Osteoblast (primary cell): ENCODE measurements at regions not wholly inside any gene's neighbourhood (a gene's known extent, or its start where the extent isn't known, plus 50 kb on each side); places are given as distances from the start of the nearest gene placed in this dataset.
"Not testable (repeated sequence)": the region's sequence is repeated elsewhere in the genome, so short reads cannot be mapped to it uniquely, and the experiment has no call there.

Experiments used
- DNase-seq: peaks from one replicate; pipeline ENCODE4 v3.0.0; 2011; ENCODE audit warnings: low spot score, mixed read lengths; ENCODE audit not compliant: insufficient read length; ENCODE audit errors: missing footprints
- H2AFZ ChIP-seq: 2 replicates; pipeline ENCODE4 v1.6.0; 2011; ENCODE audit warnings: mild to moderate bottlenecking, low read length
- H3K27ac ChIP-seq: 2 replicates; pipeline ENCODE4 v1.5.1; 2011; ENCODE audit warnings: mild to moderate bottlenecking, low read depth, low read length, moderate library complexity
- H3K27me3 ChIP-seq: 2 replicates; pipeline ENCODE4 v1.6.0; 2012; ENCODE audit warnings: mild to moderate bottlenecking, control low read depth, inconsistent platforms, low read length, moderate library complexity; ENCODE audit not compliant: insufficient read depth
- H3K36me3 ChIP-seq: 2 replicates; pipeline ENCODE4 v1.5.1; 2011; ENCODE audit warnings: mild to moderate bottlenecking, low read length, control low read depth, moderate library complexity; ENCODE audit not compliant: insufficient read depth
- H3K4me1 ChIP-seq: 2 replicates; pipeline ENCODE4 v1.5.1; 2011; ENCODE audit warnings: mild to moderate bottlenecking, low read length, control low read depth, moderate library complexity; ENCODE audit not compliant: insufficient read depth
- H3K4me2 ChIP-seq: 2 replicates; pipeline ENCODE4 v1.6.0; 2011; ENCODE audit warnings: mild to moderate bottlenecking, low read length; ENCODE audit not compliant: insufficient read depth
- H3K4me3 ChIP-seq: fragments of 200-600 bp; sonication (generic); 3 replicates; pipeline ENCODE4 v1.5.1; 2012; ENCODE audit warnings: mild to moderate bottlenecking, low read length, inconsistent platforms; ENCODE audit not compliant: insufficient read depth
- H3K79me2 ChIP-seq: 2 replicates; pipeline ENCODE4 v1.6.0; 2012; ENCODE audit warnings: mild to moderate bottlenecking, low read length, control low read depth, inconsistent platforms; ENCODE audit not compliant: insufficient read depth
- H3K9me3 ChIP-seq: 2 replicates; pipeline ENCODE4 v1.5.1; 2011; ENCODE audit warnings: low read depth, low read length, control low read depth
- H4K20me1 ChIP-seq: 2 replicates; pipeline ENCODE4 v1.6.0; 2012; ENCODE audit warnings: mild to moderate bottlenecking, low read length, control low read depth; ENCODE audit not compliant: insufficient read depth
- TF ChIP-seq, protein P1 (sequence below): IDR thresholded peaks from 2 replicates; pipeline ENCODE4 v1.5.1; 2011; ENCODE audit warnings: mild to moderate bottlenecking, low read depth, low read length, moderate library complexity; ENCODE audit errors: extremely low read depth

DNA sequence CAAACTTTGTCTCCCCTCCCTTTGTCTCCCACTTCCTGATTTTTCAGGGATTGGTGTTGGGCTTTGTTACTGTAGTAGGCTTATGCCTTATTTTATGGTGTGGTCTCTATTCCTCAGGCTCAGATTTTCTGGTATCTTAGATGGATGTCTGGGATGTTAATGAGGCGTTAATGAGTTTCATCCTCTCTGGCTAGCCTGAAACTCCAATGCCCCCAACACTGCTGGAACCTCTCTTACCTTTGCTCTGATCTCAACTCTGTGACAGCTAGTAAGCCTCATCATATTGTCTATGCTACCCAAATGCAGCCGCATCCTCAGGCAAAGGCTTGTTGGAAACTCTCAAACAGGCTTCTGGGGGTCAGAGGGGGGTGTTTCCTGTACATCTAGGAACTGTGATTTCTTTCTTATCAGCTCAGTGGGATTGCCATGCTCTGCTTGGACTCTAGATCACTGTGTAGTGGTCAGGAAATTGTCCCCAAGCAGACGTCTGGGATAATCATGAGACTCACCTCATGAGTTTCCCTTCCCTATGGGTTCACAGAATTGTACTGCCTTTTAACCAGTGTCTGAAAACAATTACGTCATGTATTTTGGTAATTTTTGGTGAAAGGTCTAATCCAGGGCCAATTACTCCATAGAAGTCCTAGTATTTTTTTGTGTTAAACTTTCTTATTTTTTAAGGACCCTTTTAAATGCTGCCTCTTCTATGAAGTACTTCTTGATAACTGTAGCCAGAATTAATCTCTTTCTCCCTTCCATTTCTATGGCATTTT, 88.8 kb upstream of the TRPC7 start:
- TF ChIP-seq, protein P1, sequence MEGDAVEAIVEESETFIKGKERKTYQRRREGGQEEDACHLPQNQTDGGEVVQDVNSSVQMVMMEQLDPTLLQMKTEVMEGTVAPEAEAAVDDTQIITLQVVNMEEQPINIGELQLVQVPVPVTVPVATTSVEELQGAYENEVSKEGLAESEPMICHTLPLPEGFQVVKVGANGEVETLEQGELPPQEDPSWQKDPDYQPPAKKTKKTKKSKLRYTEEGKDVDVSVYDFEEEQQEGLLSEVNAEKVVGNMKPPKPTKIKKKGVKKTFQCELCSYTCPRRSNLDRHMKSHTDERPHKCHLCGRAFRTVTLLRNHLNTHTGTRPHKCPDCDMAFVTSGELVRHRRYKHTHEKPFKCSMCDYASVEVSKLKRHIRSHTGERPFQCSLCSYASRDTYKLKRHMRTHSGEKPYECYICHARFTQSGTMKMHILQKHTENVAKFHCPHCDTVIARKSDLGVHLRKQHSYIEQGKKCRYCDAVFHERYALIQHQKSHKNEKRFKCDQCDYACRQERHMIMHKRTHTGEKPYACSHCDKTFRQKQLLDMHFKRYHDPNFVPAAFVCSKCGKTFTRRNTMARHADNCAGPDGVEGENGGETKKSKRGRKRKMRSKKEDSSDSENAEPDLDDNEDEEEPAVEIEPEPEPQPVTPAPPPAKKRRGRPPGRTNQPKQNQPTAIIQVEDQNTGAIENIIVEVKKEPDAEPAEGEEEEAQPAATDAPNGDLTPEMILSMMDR = no peak

GRCh38 chr5:136453199-136453598, 87.9 kb upstream of the TRPC7 start:
- Histone ChIP-seq H2AFZ (no peak overlapping the region), H3K4me3 (no peak overlapping the region), H3K4me1 (no peaks in the 10 kb centered on the region), H3K79me2 (no peaks in the 10 kb centered on the region), H3K27me3 (no peaks in the 10 kb centered on the region), H3K27ac (no peak overlapping the region), H4K20me1 (no peaks in the 10 kb centered on the region), H3K36me3 (no peaks in the 10 kb centered on the region), H3K9me3 (no peaks in the 10 kb centered on the region), H3K4me2 (no peak overlapping the region)
- no peak for DNase-seq
- TF ChIP-seq, protein P1 = no peak

More for the DNA sequence above, 88.8 kb upstream of the TRPC7 start:
- H3K4me3 ChIP-seq = no peak overlapping the region
- no peak overlapping the region for H3K4me2 ChIP-seq
- no peak overlapping the region for H2AFZ ChIP-seq
- H3K27me3 ChIP-seq = no peaks in the 10 kb centered on the region
- no peaks in the 10 kb centered on the region for H3K36me3 ChIP-seq
- H4K20me1 ChIP-seq = no peaks in the 10 kb centered on the region
- H3K27ac ChIP-seq = no peak overlapping the region
- no peaks in the 10 kb centered on the region for H3K9me3 ChIP-seq
- H3K4me1 ChIP-seq = no peaks in the 10 kb centered on the region
- DNase-seq = no peak
- H3K79me2 ChIP-seq = no peaks in the 10 kb centered on the region

- not testable (repeated sequence) for H2AFZ ChIP-seq, H3K9me3 ChIP-seq, H3K4me1 ChIP-seq, H3K79me2 ChIP-seq, DNase-seq, H3K36me3 ChIP-seq, H3K4me3 ChIP-seq, H4K20me1 ChIP-seq, H3K27ac ChIP-seq, H3K4me2 ChIP-seq, H3K27me3 ChIP-seq
Observed at GRCh38 chr5:136447576-136447975, 82.2 kb upstream of the TRPC7 start.

GRCh38 chr5:136446565-136446964, 81.2 kb upstream of the TRPC7 start:
- Histone ChIP-seq H3K27me3 (no peaks in the 10 kb centered on the region), H3K4me3 (no peak overlapping the region), H3K4me2 (no peak overlapping the region), H3K4me1 (no peaks in the 10 kb centered on the region), H3K79me2 (no peaks in the 10 kb centered on the region), H2AFZ (no peak overlapping the region), H3K27ac (no peak overlapping the region), H3K36me3 (no peaks in the 10 kb centered on the region), H3K9me3 (no peaks in the 10 kb centered on the region), H4K20me1 (no peaks in the 10 kb centered on the region)
- TF ChIP-seq, protein P1 = no peak
- DNase-seq = no peak

DNA sequence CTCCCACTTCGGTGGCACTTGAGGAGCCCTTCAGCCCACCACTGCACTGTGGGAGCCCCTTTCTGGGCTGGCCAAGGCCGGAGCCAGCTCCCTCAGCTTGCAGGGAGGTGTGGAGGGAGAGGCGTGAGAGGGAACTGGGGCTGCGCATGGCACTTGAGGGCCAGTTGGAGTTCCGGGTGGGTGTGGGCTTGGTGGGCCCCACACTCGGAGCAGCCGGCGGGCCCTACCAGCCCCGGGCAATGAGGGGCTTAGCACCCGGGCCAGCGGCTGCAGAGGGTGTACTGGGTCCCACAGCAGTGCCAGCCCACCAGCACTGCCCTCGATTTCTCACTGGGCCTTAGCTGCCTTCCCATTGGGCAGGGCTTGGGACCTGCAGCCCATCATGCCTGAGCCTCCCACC, 78.8 kb upstream of the TRPC7 start:
- not testable (repeated sequence) for H3K27ac ChIP-seq, H3K4me2 ChIP-seq, H2AFZ ChIP-seq, DNase-seq, H3K4me1 ChIP-seq, H3K79me2 ChIP-seq, H3K27me3 ChIP-seq, H4K20me1 ChIP-seq, H3K9me3 ChIP-seq, H3K36me3 ChIP-seq, H3K4me3 ChIP-seq
